ENCODE measurements at regions not wholly inside any gene's neighbourhood (a gene's known extent, or its start where the extent isn't known, plus 50 kb on each side); places are given as distances from the start of the nearest gene placed in this dataset.

DNA sequence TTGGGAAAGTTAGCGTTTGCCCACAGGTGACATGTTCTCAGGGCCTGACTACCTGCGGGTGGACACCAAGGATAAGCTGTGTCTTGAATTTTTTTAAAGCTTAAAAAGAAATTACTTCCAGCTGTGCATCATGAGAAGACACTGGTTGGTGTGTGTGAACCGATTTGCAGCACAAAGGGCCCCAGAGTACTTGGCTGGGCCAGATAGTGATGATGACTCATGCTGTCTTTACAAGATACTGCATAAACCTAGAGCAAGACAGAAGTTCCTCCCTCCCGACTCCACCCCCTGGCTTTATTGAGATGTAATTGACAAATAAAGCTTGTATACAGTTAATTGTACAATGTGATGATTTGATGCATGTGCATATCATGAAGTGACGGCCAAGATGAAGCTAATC is 212.8 kb downstream of the NXNL2 start:
- H3K4me3 ChIP-seq (replicated peaks; ENCODE audit: low read depth, low read length), result no peak overlapping the region
- peak; percentile 92 for DNase-seq (ENCODE audit: extremely low read depth, low read depth)
- TF ChIP-seq, protein P1, sequence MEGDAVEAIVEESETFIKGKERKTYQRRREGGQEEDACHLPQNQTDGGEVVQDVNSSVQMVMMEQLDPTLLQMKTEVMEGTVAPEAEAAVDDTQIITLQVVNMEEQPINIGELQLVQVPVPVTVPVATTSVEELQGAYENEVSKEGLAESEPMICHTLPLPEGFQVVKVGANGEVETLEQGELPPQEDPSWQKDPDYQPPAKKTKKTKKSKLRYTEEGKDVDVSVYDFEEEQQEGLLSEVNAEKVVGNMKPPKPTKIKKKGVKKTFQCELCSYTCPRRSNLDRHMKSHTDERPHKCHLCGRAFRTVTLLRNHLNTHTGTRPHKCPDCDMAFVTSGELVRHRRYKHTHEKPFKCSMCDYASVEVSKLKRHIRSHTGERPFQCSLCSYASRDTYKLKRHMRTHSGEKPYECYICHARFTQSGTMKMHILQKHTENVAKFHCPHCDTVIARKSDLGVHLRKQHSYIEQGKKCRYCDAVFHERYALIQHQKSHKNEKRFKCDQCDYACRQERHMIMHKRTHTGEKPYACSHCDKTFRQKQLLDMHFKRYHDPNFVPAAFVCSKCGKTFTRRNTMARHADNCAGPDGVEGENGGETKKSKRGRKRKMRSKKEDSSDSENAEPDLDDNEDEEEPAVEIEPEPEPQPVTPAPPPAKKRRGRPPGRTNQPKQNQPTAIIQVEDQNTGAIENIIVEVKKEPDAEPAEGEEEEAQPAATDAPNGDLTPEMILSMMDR (IDR thresholded peaks at IDR 0.05; ENCODE audit: low read depth, low read length, missing control alignments), result no peak

- H3K4me3 ChIP-seq (replicated peaks; ENCODE audit: low read depth, low read length), result no peak overlapping the region
- TF ChIP-seq, protein P1 (IDR thresholded peaks at IDR 0.05; ENCODE audit: low read depth, low read length, missing control alignments), result no peak
- DNase-seq (ENCODE audit: extremely low read depth, low read depth), result no peak
Observed at GRCh38 chr9:88748566-88749261, 213.7 kb downstream of the NXNL2 start.

GRCh38 chr9:88749420-88749819 is 214.4 kb downstream of the NXNL2 start:
- TF ChIP-seq, protein P1 (IDR thresholded peaks at IDR 0.05; ENCODE audit: low read depth, low read length, missing control alignments), result no peak
- H3K4me3 ChIP-seq (replicated peaks; ENCODE audit: low read depth, low read length), result no peak overlapping the region
- no peak for DNase-seq (ENCODE audit: extremely low read depth, low read depth)

GRCh38 chr9:88750832-88751360 is 215.9 kb downstream of the NXNL2 start:
- TF ChIP-seq, protein P1 (IDR thresholded peaks at IDR 0.05; ENCODE audit: low read depth, low read length, missing control alignments), result no peak
- no peak for DNase-seq (ENCODE audit: extremely low read depth, low read depth)
- no peak overlapping the region for H3K4me3 ChIP-seq (replicated peaks; ENCODE audit: low read depth, low read length)

DNA sequence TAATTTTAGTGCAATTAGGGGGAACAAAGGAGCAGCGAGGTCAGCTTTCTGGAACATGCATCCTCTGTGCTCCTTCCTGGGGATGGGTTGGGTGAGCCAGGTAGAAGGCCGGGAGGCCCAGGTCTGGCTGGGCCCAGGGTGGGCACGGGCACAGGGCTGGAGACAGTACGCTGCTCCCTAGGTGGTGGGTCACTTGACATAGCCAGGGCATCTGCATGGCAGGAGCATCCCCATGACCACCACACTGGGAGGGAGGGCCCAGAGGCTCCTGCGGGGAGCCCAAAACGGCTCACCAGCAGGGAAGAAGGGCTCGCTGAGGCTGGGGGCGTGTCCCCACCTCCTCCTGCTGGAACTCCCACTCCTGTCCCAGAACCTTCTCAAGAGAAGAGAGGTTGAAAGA is 216.8 kb downstream of the NXNL2 start:
- DNase-seq (ENCODE audit: extremely low read depth, low read depth), result no peak
- TF ChIP-seq, protein P1 (IDR thresholded peaks at IDR 0.05; ENCODE audit: low read depth, low read length, missing control alignments), result no peak
- H3K4me3 ChIP-seq (replicated peaks; ENCODE audit: low read depth, low read length), result no peak overlapping the region

DNA sequence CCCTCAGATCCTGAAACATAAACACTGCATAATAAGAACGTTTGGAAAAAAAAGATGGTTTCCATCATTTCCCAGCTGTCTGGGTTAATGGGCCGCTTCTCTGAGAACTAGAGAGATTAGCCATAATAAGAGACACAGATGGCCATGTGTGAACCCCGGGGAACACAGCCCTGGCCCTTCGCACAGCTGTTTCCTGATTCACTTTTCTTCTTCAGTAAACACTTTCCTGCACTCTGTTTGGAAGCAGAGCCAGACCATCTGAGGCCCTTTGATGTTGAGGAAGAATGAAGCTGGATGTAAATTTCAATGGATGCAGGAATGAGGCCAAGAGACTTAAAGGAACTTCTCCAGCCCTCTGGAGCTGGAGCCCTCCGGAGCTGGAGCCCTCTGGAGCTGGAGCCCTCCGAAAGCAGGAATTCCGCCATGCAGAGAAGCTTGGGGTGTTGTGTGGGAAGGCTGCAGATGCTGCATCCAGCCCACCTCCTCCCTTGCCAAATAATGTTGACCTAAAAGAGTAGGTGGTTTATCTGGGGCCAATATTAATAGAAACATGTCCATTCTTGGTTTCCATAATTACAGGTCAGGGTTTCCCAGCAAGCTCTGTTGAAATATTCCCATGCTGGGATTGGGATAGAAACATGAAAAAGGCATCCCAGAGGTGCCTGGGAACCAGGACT is 218.9 kb downstream of the NXNL2 start:
- no peak overlapping the region for H3K4me3 ChIP-seq (replicated peaks; ENCODE audit: low read depth, low read length)

More for the DNA sequence above, 218.9 kb downstream of the NXNL2 start:
- DNase-seq (ENCODE audit: extremely low read depth, low read depth), result peak; percentile 58
- TF ChIP-seq, protein P1 (IDR thresholded peaks at IDR 0.05; ENCODE audit: low read depth, low read length, missing control alignments), result no peak

All from HFF-Myc (cell line).